ENCODE measurements at regions not wholly inside any gene's neighbourhood (a gene's known extent, or its start where the extent isn't known, plus 50 kb on each side); places are given as distances from the start of the nearest gene placed in this dataset.

DNA sequence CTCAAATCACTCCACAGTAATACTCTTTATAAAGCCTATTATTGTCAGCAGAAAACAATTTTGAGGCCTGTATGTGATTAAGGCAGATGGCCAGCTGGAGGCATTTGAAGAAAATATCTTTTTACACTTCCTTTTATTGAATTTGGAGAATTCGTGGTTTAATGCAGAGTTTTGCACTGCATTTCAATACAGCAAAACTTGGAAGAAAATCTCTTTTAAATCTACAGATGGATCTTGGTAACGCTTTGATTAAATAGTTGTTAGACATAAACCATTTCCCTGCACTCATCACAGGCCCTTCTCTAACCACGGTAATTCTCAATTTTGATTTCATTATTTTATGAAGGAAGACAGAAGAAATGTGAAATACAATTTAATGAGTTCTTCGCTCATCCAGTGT is 185.7 kb downstream of the RFC3 start:
- Histone ChIP-seq H3K36me3 (ENCODE audit: control insufficient read depth, insufficient read depth, low read length) (no peaks in the 10 kb centered on the region), H3K4me3 (replicated peaks; ENCODE audit: low read depth, low read length) (no peak overlapping the region), H3K27me3 (replicated peaks; ENCODE audit: control insufficient read depth, insufficient read depth, low read length) (no peaks in the 10 kb centered on the region)
- TF ChIP-seq, protein P1, sequence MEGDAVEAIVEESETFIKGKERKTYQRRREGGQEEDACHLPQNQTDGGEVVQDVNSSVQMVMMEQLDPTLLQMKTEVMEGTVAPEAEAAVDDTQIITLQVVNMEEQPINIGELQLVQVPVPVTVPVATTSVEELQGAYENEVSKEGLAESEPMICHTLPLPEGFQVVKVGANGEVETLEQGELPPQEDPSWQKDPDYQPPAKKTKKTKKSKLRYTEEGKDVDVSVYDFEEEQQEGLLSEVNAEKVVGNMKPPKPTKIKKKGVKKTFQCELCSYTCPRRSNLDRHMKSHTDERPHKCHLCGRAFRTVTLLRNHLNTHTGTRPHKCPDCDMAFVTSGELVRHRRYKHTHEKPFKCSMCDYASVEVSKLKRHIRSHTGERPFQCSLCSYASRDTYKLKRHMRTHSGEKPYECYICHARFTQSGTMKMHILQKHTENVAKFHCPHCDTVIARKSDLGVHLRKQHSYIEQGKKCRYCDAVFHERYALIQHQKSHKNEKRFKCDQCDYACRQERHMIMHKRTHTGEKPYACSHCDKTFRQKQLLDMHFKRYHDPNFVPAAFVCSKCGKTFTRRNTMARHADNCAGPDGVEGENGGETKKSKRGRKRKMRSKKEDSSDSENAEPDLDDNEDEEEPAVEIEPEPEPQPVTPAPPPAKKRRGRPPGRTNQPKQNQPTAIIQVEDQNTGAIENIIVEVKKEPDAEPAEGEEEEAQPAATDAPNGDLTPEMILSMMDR (IDR thresholded peaks at IDR 0.05; ENCODE audit: insufficient read depth, low read length, poor library complexity, severe bottlenecking), result no peak
- DNase-seq (ENCODE audit: extremely low read depth, insufficient read length), result no peak

DNA sequence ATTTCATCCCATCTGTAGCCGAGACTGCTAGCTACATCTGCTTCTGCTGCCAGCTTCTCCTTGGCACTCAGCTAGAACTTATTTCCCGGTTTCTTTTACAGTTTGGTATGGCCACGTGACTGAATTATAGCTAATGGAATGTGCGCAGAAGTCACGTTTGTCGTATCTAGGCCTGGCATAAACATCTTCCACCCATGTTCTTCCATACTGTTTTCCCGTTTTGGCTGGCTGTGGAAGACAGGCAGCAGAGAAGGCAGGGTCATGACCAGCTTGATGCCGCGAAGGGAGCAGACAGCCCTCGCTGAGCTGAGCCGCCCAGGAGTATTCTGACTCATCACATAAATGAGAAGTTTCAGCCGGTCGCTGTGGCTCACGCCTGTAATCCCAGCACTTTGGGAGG is 186.7 kb downstream of the RFC3 start:
- Histone ChIP-seq H3K4me3 (replicated peaks; ENCODE audit: low read depth, low read length) (no peak overlapping the region), H3K27me3 (replicated peaks; ENCODE audit: control insufficient read depth, insufficient read depth, low read length) (no peaks in the 10 kb centered on the region; the same call in 1 of the 2 replicates), H3K36me3 (ENCODE audit: control insufficient read depth, insufficient read depth, low read length) (no peaks in the 10 kb centered on the region)
- TF ChIP-seq, protein P1 (IDR thresholded peaks at IDR 0.05; ENCODE audit: insufficient read depth, low read length, poor library complexity, severe bottlenecking), result no peak
- DNase-seq (ENCODE audit: extremely low read depth, insufficient read length), result no peak

- DNase-seq (ENCODE audit: extremely low read depth, insufficient read length), result no peak
- TF ChIP-seq, protein P1 (IDR thresholded peaks at IDR 0.05; ENCODE audit: insufficient read depth, low read length, poor library complexity, severe bottlenecking), result no peak
- Histone ChIP-seq H3K36me3 (ENCODE audit: control insufficient read depth, insufficient read depth, low read length) (no peaks in the 10 kb centered on the region), H3K27me3 (replicated peaks; ENCODE audit: control insufficient read depth, insufficient read depth, low read length) (no peaks in the 10 kb centered on the region; the same call in 1 of the 2 replicates), H3K4me3 (replicated peaks; ENCODE audit: low read depth, low read length) (no peak overlapping the region)
Measured at GRCh38 chr13:34006011-34006410, 188.1 kb downstream of the RFC3 start.

GRCh38 chr13:34011552-34012085 is 193.7 kb downstream of the RFC3 start:
- DNase-seq (ENCODE audit: extremely low read depth, insufficient read length), result no peak
- Histone ChIP-seq H3K36me3 (ENCODE audit: control insufficient read depth, insufficient read depth, low read length) (no peaks in the 10 kb centered on the region), H3K4me3 (replicated peaks; ENCODE audit: low read depth, low read length) (no peak overlapping the region), H3K27me3 (replicated peaks; ENCODE audit: control insufficient read depth, insufficient read depth, low read length) (no peaks in the 10 kb centered on the region; the same call in none of the 2 replicates)
- TF ChIP-seq, protein P1 (IDR thresholded peaks at IDR 0.05; ENCODE audit: insufficient read depth, low read length, poor library complexity, severe bottlenecking), result no peak

DNA sequence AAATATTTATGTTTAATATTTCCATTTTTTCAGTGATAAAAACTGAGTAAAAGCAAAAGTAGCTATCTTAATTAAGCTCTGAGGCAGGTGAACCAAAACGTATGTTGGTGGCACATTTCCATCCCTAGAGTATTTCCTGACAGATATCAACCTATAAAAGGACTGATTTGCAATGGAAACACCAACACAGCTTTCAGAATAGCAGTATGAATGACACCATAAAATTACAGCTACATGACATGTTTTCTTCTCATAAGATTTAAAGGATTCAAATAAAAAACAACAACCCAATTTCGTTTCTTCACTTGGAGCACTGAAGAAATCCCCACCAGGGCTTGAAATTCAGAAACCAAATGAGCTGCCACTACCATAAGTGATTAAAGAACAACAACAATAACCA is 194.4 kb downstream of the RFC3 start:
- no peak for DNase-seq (ENCODE audit: extremely low read depth, insufficient read length)
- no peaks in the 10 kb centered on the region for H3K36me3 ChIP-seq (ENCODE audit: control insufficient read depth, insufficient read depth, low read length)
- TF ChIP-seq, protein P1 (IDR thresholded peaks at IDR 0.05; ENCODE audit: insufficient read depth, low read length, poor library complexity, severe bottlenecking), result no peak
- H3K27me3 ChIP-seq (replicated peaks; ENCODE audit: control insufficient read depth, insufficient read depth, low read length), result no peaks in the 10 kb centered on the region; the same call in none of the 2 replicates
- no peak overlapping the region for H3K4me3 ChIP-seq (replicated peaks; ENCODE audit: low read depth, low read length)

DNA sequence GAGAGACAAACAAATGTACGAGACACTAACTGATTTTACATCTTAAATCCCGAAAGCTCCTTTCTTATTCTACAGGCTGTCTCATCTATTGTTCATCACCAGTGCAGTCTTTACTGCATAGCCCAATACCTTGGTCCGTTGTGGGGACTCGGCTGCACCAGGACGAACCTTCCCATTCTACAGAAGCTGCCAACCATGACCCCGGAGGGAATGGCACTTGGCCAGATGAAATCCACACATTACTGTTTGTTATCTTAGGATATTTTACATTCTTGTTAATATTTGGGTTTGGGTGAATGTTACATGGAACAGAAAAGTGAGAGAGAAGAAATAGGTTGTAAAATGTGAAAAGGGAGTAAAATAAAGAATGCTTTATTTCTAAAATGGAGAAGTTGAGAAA is 195.1 kb downstream of the RFC3 start:
- H3K27me3 ChIP-seq (replicated peaks; ENCODE audit: control insufficient read depth, insufficient read depth, low read length), result no peaks in the 10 kb centered on the region; the same call in none of the 2 replicates
- TF ChIP-seq, protein P1 (IDR thresholded peaks at IDR 0.05; ENCODE audit: insufficient read depth, low read length, poor library complexity, severe bottlenecking), result no peak
- H3K4me3 ChIP-seq (replicated peaks; ENCODE audit: low read depth, low read length), result no peak overlapping the region
- H3K36me3 ChIP-seq (ENCODE audit: control insufficient read depth, insufficient read depth, low read length), result no peaks in the 10 kb centered on the region
- no peak for DNase-seq (ENCODE audit: extremely low read depth, insufficient read length)
